T-helper 17 cell (primary cell): ENCODE measurements at regions not wholly inside any gene's neighbourhood (a gene's known extent, or its start where the extent isn't known, plus 50 kb on each side); places are given as distances from the start of the nearest gene placed in this dataset.
"Not testable (repeated sequence)": the region's sequence is repeated elsewhere in the genome, so short reads cannot be mapped to it uniquely, and the experiment has no call there.

ENCODE experiments used
- ATAC-seq: fragments of 150-1000 bp; cut with Tn5 transposase; 2 replicates; pipeline ENCODE4 v1.10.0; 2021; ENCODE audit warnings: mild to moderate bottlenecking, moderate library complexity
- DNase-seq, 3 donors: peaks; one replicate each; pipeline versions ENCODE4 v3.0.0 to v3.0.0-alpha.2; 2020 to 2021
- H3K9me3 ChIP-seq: one replicate; pipeline ENCODE4 v1.7.0; 2013; ENCODE audit warnings: low read length, mild to moderate bottlenecking; ENCODE audit not compliant: control insufficient read depth, poor library complexity, severe bottlenecking
- H3K27ac Mint-ChIP-seq: one replicate; pipeline ENCODE4 v1.8.0; 2022; ENCODE audit warnings: mild to moderate bottlenecking, moderate library complexity, mixed read lengths
- H3K27me3 Mint-ChIP-seq: one replicate; pipeline ENCODE4 v1.8.0; 2022; ENCODE audit warnings: mixed read lengths
- H3K36me3 Mint-ChIP-seq: one replicate; pipeline ENCODE4 v1.8.0; 2022; ENCODE audit warnings: low read depth, mixed read lengths
- H3K4me1 Mint-ChIP-seq: one replicate; pipeline ENCODE4 v1.8.0; 2022; ENCODE audit warnings: mild to moderate bottlenecking, mixed read lengths
- H3K4me3 Mint-ChIP-seq: one replicate; pipeline ENCODE4 v1.8.0; 2022; ENCODE audit warnings: mild to moderate bottlenecking, moderate library complexity, mixed read lengths

DNA sequence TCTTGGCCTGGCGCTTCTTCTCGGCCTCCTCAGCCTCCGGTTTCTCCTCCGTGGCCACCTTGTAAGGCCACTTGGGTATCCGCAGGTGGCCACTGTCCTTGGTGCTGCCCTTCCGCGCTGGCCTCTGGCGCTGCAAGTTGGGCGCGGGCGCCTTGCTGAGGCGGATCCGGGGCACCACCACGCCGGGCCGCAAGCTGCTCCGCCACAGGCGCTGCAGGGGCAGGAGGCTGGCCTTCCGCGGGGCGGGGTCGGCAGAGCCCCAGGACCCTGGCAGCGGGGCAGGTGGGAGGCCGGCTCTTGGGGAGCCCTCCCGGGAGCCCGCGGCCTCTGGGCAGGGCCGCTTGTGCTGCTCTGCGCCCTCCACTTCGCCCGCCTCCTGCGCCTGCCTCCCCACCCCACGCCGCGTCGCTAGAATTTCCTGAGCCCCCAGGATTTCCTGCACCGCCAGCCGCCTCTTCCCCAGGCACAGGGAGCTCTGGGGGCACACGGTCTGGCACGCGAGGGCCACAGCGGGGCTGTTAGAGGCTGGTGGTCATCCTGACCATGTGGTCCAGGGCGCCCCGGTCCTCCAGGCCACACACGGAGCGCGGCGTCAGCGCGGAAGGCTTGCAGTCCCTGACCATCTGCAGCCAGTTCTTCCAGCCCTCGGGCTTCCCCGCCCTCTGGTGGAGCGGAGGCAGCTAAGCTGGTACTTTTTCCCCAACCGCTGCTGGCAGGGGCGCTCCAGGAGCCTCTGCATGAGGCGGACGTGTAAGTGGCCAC is 60.1 kb upstream of the OR4C13 start:
- H3K4me1 Mint-ChIP-seq, H3K27me3 Mint-ChIP-seq, H3K9me3 ChIP-seq, DNase-seq, H3K4me3 Mint-ChIP-seq, H3K36me3 Mint-ChIP-seq, ATAC-seq, H3K27ac Mint-ChIP-seq: not testable (repeated sequence)

- not testable (repeated sequence) for H3K27me3 Mint-ChIP-seq, H3K9me3 ChIP-seq, H3K4me1 Mint-ChIP-seq, DNase-seq, H3K4me3 Mint-ChIP-seq, H3K27ac Mint-ChIP-seq, ATAC-seq, H3K36me3 Mint-ChIP-seq
Observed at GRCh38 chr11:49893442-49893841, 58.7 kb upstream of the OR4C13 start.
